ENCODE measurements at regions not wholly inside any gene's neighbourhood (a gene's known extent, or its start where the extent isn't known, plus 50 kb on each side); places are given as distances from the start of the nearest gene placed in this dataset.
"Not testable (repeated sequence)": the region's sequence is repeated elsewhere in the genome, so short reads cannot be mapped to it uniquely, and the experiment has no call there.

- H3K36me3 ChIP-seq (ENCODE audit: insufficient read depth in 1 of 2, low read depth in 1 of 2), result no peaks in the 10 kb centered on the region
- no peak overlapping the region for H3K4me3 ChIP-seq
- DNase-seq (no peak), ATAC-seq (no peak)
- 57 to 65% (median 59%) methylated on average over 2 of the region's 2 CpGs for WGBS, 3 donors
- intact Hi-C loops (cut with DNase I), result no loop called here
- no peaks in the 10 kb centered on the region for H3K4me1 ChIP-seq
- TF ChIP-seq, protein P1, sequence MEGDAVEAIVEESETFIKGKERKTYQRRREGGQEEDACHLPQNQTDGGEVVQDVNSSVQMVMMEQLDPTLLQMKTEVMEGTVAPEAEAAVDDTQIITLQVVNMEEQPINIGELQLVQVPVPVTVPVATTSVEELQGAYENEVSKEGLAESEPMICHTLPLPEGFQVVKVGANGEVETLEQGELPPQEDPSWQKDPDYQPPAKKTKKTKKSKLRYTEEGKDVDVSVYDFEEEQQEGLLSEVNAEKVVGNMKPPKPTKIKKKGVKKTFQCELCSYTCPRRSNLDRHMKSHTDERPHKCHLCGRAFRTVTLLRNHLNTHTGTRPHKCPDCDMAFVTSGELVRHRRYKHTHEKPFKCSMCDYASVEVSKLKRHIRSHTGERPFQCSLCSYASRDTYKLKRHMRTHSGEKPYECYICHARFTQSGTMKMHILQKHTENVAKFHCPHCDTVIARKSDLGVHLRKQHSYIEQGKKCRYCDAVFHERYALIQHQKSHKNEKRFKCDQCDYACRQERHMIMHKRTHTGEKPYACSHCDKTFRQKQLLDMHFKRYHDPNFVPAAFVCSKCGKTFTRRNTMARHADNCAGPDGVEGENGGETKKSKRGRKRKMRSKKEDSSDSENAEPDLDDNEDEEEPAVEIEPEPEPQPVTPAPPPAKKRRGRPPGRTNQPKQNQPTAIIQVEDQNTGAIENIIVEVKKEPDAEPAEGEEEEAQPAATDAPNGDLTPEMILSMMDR (IDR thresholded peaks at IDR 0.05), result no peak
- H3K9me3 ChIP-seq, result peaks cover 6% of the 10 kb centered on the region
- no peak overlapping the region for H3K27ac ChIP-seq
- no peaks in the 10 kb centered on the region for H3K27me3 ChIP-seq (ENCODE audit: insufficient read depth in 3 of 3, low read length in 2 of 3)
Measured at GRCh38 chr13:39930060-39930459, 274.6 kb downstream of the COG6 start.

- Histone ChIP-seq H3K9me3 (peaks cover 4% of the 10 kb centered on the region), H3K4me1 (no peaks in the 10 kb centered on the region), H3K27me3 (ENCODE audit: insufficient read depth in 3 of 3, low read length in 2 of 3) (no peaks in the 10 kb centered on the region), H3K36me3 (ENCODE audit: insufficient read depth in 1 of 2, low read depth in 1 of 2) (no peaks in the 10 kb centered on the region), H3K4me3 (no peak overlapping the region), H3K27ac (no peak overlapping the region)
- TF ChIP-seq, protein P1 (IDR thresholded peaks at IDR 0.05), result no peak
- WGBS, 3 donors, result 67 to 75% (median 75%) methylated on average over 6 of the region's 6 CpGs
- DNase-seq, result no peak
- intact Hi-C loops (cut with DNase I), result no loop called here
- no peak for ATAC-seq
Measured at GRCh38 chr13:39930544-39931444, 275.3 kb downstream of the COG6 start.

GRCh38 chr13:39931505-39931904 is 276.0 kb downstream of the COG6 start:
- intact Hi-C loops (cut with DNase I), result no loop called here
- no peak for ATAC-seq
- TF ChIP-seq, protein P1 (IDR thresholded peaks at IDR 0.05), result no peak
- Histone ChIP-seq H3K27ac (no peak overlapping the region), H3K4me3 (no peak overlapping the region), H3K9me3 (peaks cover 5% of the 10 kb centered on the region), H3K27me3 (ENCODE audit: insufficient read depth in 3 of 3, low read length in 2 of 3) (no peaks in the 10 kb centered on the region), H3K36me3 (ENCODE audit: insufficient read depth in 1 of 2, low read depth in 1 of 2) (no peaks in the 10 kb centered on the region), H3K4me1 (no peaks in the 10 kb centered on the region)
- 81 to 93% (median 91%) methylated on average over 2 of the region's 2 CpGs for WGBS, 3 donors
- DNase-seq, result no peak

GRCh38 chr13:39932514-39932913 is 277.1 kb downstream of the COG6 start:
- intact Hi-C loops (cut with DNase I); DNase-seq; H3K36me3 ChIP-seq (ENCODE audit: insufficient read depth in 1 of 2, low read depth in 1 of 2): not testable (repeated sequence)

DNA sequence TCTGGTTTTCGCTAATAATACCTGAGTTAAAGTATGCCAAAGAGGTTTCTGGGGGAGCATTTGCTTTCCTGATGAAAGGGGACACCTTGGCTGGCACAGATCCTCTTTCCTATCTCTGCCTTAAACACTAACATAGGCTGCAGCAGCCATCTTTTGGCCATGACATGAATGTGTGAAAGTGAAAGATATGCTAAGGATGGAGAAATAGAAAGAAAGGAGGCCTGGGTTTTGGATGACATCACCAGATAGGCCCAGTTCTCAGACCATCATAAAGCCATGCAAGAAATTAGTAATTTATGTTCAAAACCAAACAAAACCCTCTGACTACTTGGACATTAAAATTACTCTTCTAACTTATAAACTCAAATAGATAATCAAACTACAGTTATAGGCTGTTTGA is 279.7 kb downstream of the COG6 start:
- no peaks in the 10 kb centered on the region for H3K4me1 ChIP-seq
- TF ChIP-seq, protein P1 (IDR thresholded peaks at IDR 0.05), result no peak
- no peak overlapping the region for H3K27ac ChIP-seq
- H3K36me3 ChIP-seq (ENCODE audit: insufficient read depth in 1 of 2, low read depth in 1 of 2), result no peaks in the 10 kb centered on the region
- H3K27me3 ChIP-seq (ENCODE audit: insufficient read depth in 3 of 3, low read length in 2 of 3), result no peaks in the 10 kb centered on the region
- DNase-seq, result no peak
- no peak overlapping the region for H3K4me3 ChIP-seq
- peaks cover 5% of the 10 kb centered on the region for H3K9me3 ChIP-seq
- intact Hi-C loops (cut with DNase I), result no loop called here
- no peak for ATAC-seq
- 0 to 89% (median 0%) methylated on average over 1 of the region's 1 CpG for WGBS, 3 donors

More at GRCh38 chr13:39932514-39932913, 277.1 kb downstream of the COG6 start:
- H3K4me1 ChIP-seq; ATAC-seq; H3K9me3 ChIP-seq; H3K27ac ChIP-seq; H3K27me3 ChIP-seq (ENCODE audit: insufficient read depth in 3 of 3, low read length in 2 of 3); H3K4me3 ChIP-seq: not testable (repeated sequence)
- 50 to 96% (median 50%) methylated on average over 2 of the region's 2 CpGs for WGBS, 3 donors
